H1 (cell line): ENCODE measurements at regions not wholly inside any gene's neighbourhood (a gene's known extent, or its start where the extent isn't known, plus 50 kb on each side); places are given as distances from the start of the nearest gene placed in this dataset.

ENCODE experiments used
- RXRA ChIP-seq: IDR thresholded peaks from 2 replicates; pipeline ENCODE4 v1.6.1; 2011; ENCODE audit warnings: low read depth, mild to moderate bottlenecking, low read length, moderate library complexity; ENCODE audit not compliant: insufficient read depth
- SAP30 ChIP-seq: fragments of 300-600 bp; sonication (generic); IDR thresholded peaks from 2 replicates; pipeline ENCODE4 v1.7.1; 2012; ENCODE audit warnings: low read length, moderate library complexity, mild to moderate bottlenecking, inconsistent platforms; ENCODE audit not compliant: insufficient read depth, insufficient replicate concordance

DNA sequence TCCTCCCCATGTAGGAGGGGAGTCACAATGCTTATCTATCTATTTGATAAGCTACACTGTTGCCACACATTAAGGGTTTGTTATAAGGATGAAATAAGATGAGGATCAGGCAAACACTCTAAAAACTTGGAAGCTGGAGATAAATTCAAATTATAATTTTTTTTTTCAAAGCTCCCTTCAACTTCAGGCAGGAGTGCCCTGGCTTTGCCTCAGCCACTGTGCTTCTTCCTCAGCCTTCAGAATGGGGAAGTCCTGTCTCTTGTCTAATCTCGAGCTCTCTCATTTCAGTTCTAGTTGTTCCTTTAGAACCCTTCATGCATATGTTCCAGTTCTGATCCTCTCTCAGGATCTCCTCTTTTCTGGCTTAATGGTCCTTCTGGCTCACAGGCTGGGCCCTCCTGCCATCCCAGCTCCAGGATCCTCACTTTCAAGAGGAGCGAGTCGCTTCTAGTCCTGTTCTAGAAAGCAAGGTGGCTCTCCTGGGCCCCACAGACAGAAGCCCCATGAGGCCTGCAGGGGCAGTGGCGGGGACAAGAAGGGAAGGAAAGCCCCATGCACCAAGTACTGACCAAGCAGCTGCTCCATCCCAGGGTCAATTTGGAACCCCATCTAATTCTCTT, 164.3 kb downstream of the VEGFA start (continued):
- TF ChIP-seq SAP30 (no peak), RXRA (no peak)
